ENCODE measurements at regions not wholly inside any gene's neighbourhood (a gene's known extent, or its start where the extent isn't known, plus 50 kb on each side); places are given as distances from the start of the nearest gene placed in this dataset.

DNA sequence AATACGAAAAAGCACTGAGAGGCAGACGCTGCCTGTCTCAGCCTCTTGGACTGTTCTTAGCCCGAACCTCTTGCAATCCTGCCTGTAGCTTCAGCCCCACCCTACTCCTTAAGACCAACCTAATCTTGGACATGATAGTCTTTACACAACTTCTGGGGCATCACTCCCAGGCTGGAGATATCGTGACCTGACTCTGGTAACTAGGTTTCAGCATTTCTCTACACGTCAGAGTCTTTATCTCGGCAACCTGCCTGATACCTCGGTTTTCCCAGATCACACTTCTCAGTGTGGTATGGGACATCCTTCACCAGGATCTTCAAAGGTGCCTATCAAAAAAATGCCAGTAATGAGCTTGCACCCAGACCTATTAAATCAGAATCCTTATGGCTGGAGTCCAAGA lies 590.2 kb upstream of the KCNMB2 start:
- Histone ChIP-seq H3K27me3 (ENCODE audit: low read depth) (no peaks in the 10 kb centered on the region), H3K9me3 (replicated peaks) (no peaks in the 10 kb centered on the region), H3K4me3 (no peak overlapping the region), H3K4me1 (no peaks in the 10 kb centered on the region), H3K36me3 (no peaks in the 10 kb centered on the region), H3K27ac (replicated peaks) (no peak overlapping the region)
- no peak for DNase-seq
- no peak for TF ChIP-seq CTCF (IDR thresholded peaks at IDR 0.05; ENCODE audit: borderline replicate concordance)
- intact Hi-C loops (cut with micrococcal nuclease): no loop called here

GRCh38 chr3:177946497-177946896 lies 589.7 kb upstream of the KCNMB2 start:
- TF ChIP-seq CTCF (IDR thresholded peaks at IDR 0.05; ENCODE audit: borderline replicate concordance): no peak
- intact Hi-C loops (cut with micrococcal nuclease): no loop called here

GRCh38 chr3:177946936-177947335 lies 589.3 kb upstream of the KCNMB2 start:
- H3K27me3 ChIP-seq (ENCODE audit: low read depth): no peaks in the 10 kb centered on the region
- H3K4me1 ChIP-seq: no peaks in the 10 kb centered on the region
- no peak overlapping the region for H3K4me3 ChIP-seq
- no peak overlapping the region for H3K27ac ChIP-seq (replicated peaks)
- no peaks in the 10 kb centered on the region for H3K36me3 ChIP-seq
- no peak for TF ChIP-seq CTCF (IDR thresholded peaks at IDR 0.05; ENCODE audit: borderline replicate concordance)
- H3K9me3 ChIP-seq (replicated peaks): no peaks in the 10 kb centered on the region
- DNase-seq: no peak
- intact Hi-C loops (cut with micrococcal nuclease): no loop called here

More at GRCh38 chr3:177946497-177946896, 589.7 kb upstream of the KCNMB2 start:
- Histone ChIP-seq H3K4me3 (no peak overlapping the region), H3K9me3 (replicated peaks) (no peaks in the 10 kb centered on the region), H3K4me1 (no peaks in the 10 kb centered on the region), H3K36me3 (no peaks in the 10 kb centered on the region), H3K27ac (replicated peaks) (no peak overlapping the region), H3K27me3 (ENCODE audit: low read depth) (no peaks in the 10 kb centered on the region)
- DNase-seq: no peak

DNA sequence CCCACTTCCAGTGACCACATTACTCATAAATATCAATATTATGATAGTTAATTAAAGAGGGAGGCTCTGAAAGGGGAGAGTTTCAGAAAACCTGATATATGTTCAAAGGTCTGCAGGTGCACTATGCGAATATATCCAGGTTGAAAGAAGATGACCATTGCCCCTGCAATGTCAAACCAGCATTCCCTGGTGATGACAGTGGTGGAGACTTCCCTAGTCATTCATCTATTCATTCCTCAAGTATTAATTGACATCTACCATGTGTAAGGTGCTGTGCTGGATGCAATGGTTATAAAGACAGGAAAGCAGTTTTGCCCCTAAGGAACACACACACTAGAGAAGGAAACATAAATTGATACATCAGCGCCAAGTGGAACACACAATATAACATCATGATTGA lies 588.3 kb upstream of the KCNMB2 start:
- Histone ChIP-seq H3K9me3 (replicated peaks) (no peaks in the 10 kb centered on the region), H3K27ac (replicated peaks) (no peak overlapping the region), H3K4me1 (no peaks in the 10 kb centered on the region), H3K36me3 (no peaks in the 10 kb centered on the region), H3K4me3 (no peak overlapping the region), H3K27me3 (ENCODE audit: low read depth) (no peaks in the 10 kb centered on the region)
- intact Hi-C loops (cut with micrococcal nuclease): no loop called here
- TF ChIP-seq CTCF (IDR thresholded peaks at IDR 0.05; ENCODE audit: borderline replicate concordance): no peak
- no peak for DNase-seq

DNA sequence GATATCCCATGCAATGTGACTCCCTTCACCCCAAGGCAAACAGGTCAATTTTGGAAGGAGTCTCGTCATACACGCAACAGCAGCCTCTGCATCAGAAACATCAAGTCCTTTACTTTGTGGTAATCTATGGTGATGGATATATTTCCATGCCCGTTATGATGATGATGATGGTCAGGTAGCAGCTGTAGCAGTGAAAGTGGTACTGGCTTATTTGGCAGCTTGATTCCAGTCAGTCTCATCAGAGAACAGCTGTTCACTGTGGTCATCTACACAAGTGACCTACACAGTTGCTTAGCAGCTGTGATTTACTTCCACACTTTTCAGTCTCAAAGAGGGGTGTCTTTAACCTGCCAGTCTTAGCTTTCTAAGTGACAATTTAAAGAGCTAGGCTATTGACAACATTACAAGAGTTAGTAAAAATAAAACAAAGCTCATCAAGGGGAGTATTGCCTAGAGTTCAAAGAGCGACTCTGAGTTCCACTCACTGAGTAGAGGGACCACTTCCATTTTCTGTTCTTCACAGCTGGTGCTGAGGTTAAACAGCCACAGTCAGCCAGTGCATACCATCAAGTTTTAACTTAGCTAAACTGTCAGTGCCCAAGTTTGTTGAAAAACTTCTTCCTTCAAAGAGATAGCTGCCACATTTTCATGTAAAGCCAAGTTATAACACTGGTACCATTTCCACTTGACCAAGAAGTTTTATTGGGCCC lies 587.4 kb upstream of the KCNMB2 start:
- H3K9me3 ChIP-seq (replicated peaks): no peaks in the 10 kb centered on the region
- DNase-seq: no peak
- H3K27me3 ChIP-seq (ENCODE audit: low read depth): no peaks in the 10 kb centered on the region
- H3K36me3 ChIP-seq: no peaks in the 10 kb centered on the region
- intact Hi-C loops (cut with micrococcal nuclease): no loop called here
- no peak for TF ChIP-seq CTCF (IDR thresholded peaks at IDR 0.05; ENCODE audit: borderline replicate concordance)
- no peaks in the 10 kb centered on the region for H3K4me1 ChIP-seq
- no peak overlapping the region for H3K4me3 ChIP-seq
- H3K27ac ChIP-seq (replicated peaks): no peak overlapping the region

Measured in left ventricle myocardium inferior (tissue), 1 donor.